ENCODE measurements at regions not wholly inside any gene's neighbourhood (a gene's known extent, or its start where the extent isn't known, plus 50 kb on each side); places are given as distances from the start of the nearest gene placed in this dataset.
A peak's percentile ranks its signal among the peaks of the same experiment; 100 is the strongest.

GRCh38 chr12:39102474-39103209, 197.3 kb upstream of the CPNE8 start:
- Histone ChIP-seq H3K4me3 (ENCODE audit: low read depth, low read length) (no peak overlapping the region), H3K36me3 (ENCODE audit: control insufficient read depth in 2 of 2, insufficient read depth in 1 of 2, low read length in 2 of 2) (no peaks in the 10 kb centered on the region), H3K27ac (ENCODE audit: extremely low read depth, low read depth, low read length) (no peak overlapping the region), H3K4me1 (ENCODE audit: control insufficient read depth, insufficient read depth, low read length) (no peaks in the 10 kb centered on the region), H3K9me3 (ENCODE audit: control insufficient read depth, insufficient read depth, low read depth, low read length) (no peaks in the 10 kb centered on the region)
- CTCF ChIA-PET = interaction anchor here (0.6 to 4.9 kb wide), 32 partner anchors 10 to 829 kb away, joined by 3 to 97 read pairs (median 4); partner anchors contain the start of gene CPNE8
- TF ChIP-seq ZNF324 (tag by site-specific recombination; IDR thresholded peaks at IDR 0.05) (no peak), ZNF16 (tag by site-specific recombination; IDR thresholded peaks at IDR 0.05; ENCODE audit: low read depth) (no peak), WT1 (tag by site-specific recombination; IDR thresholded peaks at IDR 0.05) (no peak), ZNF473 (tag by site-specific recombination; IDR thresholded peaks at IDR 0.05) (no peak), ZNF791 (tag by site-specific recombination; IDR thresholded peaks at IDR 0.05) (no peak), SCRT1 (tag by site-specific recombination; IDR thresholded peaks at IDR 0.05; ENCODE audit: borderline replicate concordance) (no peak), OVOL3 (tag by site-specific recombination; IDR thresholded peaks at IDR 0.05) (no peak), ZNF558 (tag by site-specific recombination; IDR thresholded peaks at IDR 0.05) (no peak), ZNF221 (tag by site-specific recombination; IDR thresholded peaks at IDR 0.05; ENCODE audit: borderline replicate concordance) (no peak)
- POLR2A ChIA-PET = interaction anchor here (0.7 kb wide), 1 partner anchor 181 kb away, joined by 3 read pairs; no protein-coding TSS in a partner anchor

- no peak overlapping the region for H3K27ac ChIP-seq (ENCODE audit: extremely low read depth, low read depth, low read length)
- POLR2A ChIA-PET = no interaction called here
- H3K4me3 ChIP-seq (ENCODE audit: low read depth, low read length) = no peak overlapping the region
- H3K4me1 ChIP-seq (ENCODE audit: control insufficient read depth, insufficient read depth, low read length) = no peaks in the 10 kb centered on the region
- H3K36me3 ChIP-seq (ENCODE audit: control insufficient read depth in 2 of 2, insufficient read depth in 1 of 2, low read length in 2 of 2) = no peaks in the 10 kb centered on the region
- no peaks in the 10 kb centered on the region for H3K9me3 ChIP-seq (ENCODE audit: control insufficient read depth, insufficient read depth, low read depth, low read length)
- TF ChIP-seq GLIS1 (tag by site-specific recombination; IDR thresholded peaks at IDR 0.05) (peak; percentile 35; the same call in 1 of the 2 replicates), CTCF (tag by site-specific recombination; IDR thresholded peaks at IDR 0.05) (peak; percentile 39; the same call in 1 of the 2 replicates), ZNF654 (tag by site-specific recombination; IDR thresholded peaks at IDR 0.05; ENCODE audit: low read depth) (peak; percentile 14; the same call in 1 of the 2 replicates), KLF1 (tag by site-specific recombination; IDR thresholded peaks at IDR 0.05) (peak; percentile 53; the same call in 1 of the 2 replicates), MYNN (tag by site-specific recombination; IDR thresholded peaks at IDR 0.05; ENCODE audit: borderline replicate concordance) (no peak)
- CTCF ChIA-PET = interaction anchor here (0.6 to 2.0 kb wide), 5 partner anchors 97 to 189 kb away, joined by 3 to 14 read pairs (median 3); no protein-coding TSS in a partner anchor
Observed at GRCh38 chr12:39095636-39096330, 190.4 kb upstream of the CPNE8 start.

- Histone ChIP-seq H3K36me3 (ENCODE audit: control insufficient read depth in 2 of 2, insufficient read depth in 1 of 2, low read length in 2 of 2) (no peaks in the 10 kb centered on the region), H3K27ac (ENCODE audit: extremely low read depth, low read depth, low read length) (no peak overlapping the region), H3K4me3 (ENCODE audit: low read depth, low read length) (no peak overlapping the region), H3K9me3 (ENCODE audit: control insufficient read depth, insufficient read depth, low read depth, low read length) (no peaks in the 10 kb centered on the region), H3K4me1 (ENCODE audit: control insufficient read depth, insufficient read depth, low read length) (no peaks in the 10 kb centered on the region)
- no peak for TF ChIP-seq ZNF138 (tag by site-specific recombination; IDR thresholded peaks at IDR 0.05; ENCODE audit: borderline replicate concordance)
- no peak for TF ChIP-seq SP2 (tag by site-specific recombination; IDR thresholded peaks at IDR 0.05)
- TF ChIP-seq ZNF2 (tag by site-specific recombination; IDR thresholded peaks at IDR 0.05) = no peak
- no peak for TF ChIP-seq ZBTB11 (tag by site-specific recombination; conservative IDR thresholded peaks at IDR 0.05; ENCODE audit: low read depth)
- no peak for TF ChIP-seq ZNF18 (tag by site-specific recombination; IDR thresholded peaks at IDR 0.05)
- CTCF ChIA-PET = no interaction called here
- POLR2A ChIA-PET = no interaction called here
Observed at GRCh38 chr12:39081910-39082309, 176.5 kb upstream of the CPNE8 start.

All from HEK293 (cell line).